K562 (cell line): ENCODE measurements at regions not wholly inside any gene's neighbourhood (a gene's known extent, or its start where the extent isn't known, plus 50 kb on each side); places are given as distances from the start of the nearest gene placed in this dataset.

Source experiments
- ASH1L ChIP-seq: fragments of 450-650 bp; IDR thresholded peaks from 2 replicates; pipeline ENCODE4 v1.6.1; 2018; ENCODE audit warnings: borderline replicate concordance, mild to moderate bottlenecking, low read depth; ENCODE audit not compliant: partially characterized antibody
- ATF7 ChIP-seq: fragments of 450-650 bp; IDR thresholded peaks from 2 replicates; pipeline ENCODE4 v1.7.1; 2014; ENCODE audit warnings: mild to moderate bottlenecking, moderate library complexity
- CBX3 ChIP-seq, 2 experiments: IDR thresholded peaks; 1 replicate in 1 of 2; 2 replicates in 1 of 2; pipeline ENCODE4 v1.6.1; 2012; ENCODE audit warnings: inconsistent platforms in 2 of 2, low read length in 2 of 2, borderline replicate concordance in 1 of 2, control low read depth in 1 of 2
- DDX20 ChIP-seq: fragments of 450-650 bp; IDR thresholded peaks from 2 replicates; pipeline ENCODE4 v1.6.1; 2016; ENCODE audit warnings: missing genetic modification characterization, low read depth, mild to moderate bottlenecking, missing compliant biosample characterization, moderate library complexity
- MAFK ChIP-seq: IDR thresholded peaks from 2 replicates; pipeline ENCODE4 v1.6.1; 2011; ENCODE audit warnings: low read length, improper control_type of control experiment
- NCOA4 ChIP-seq: fragments of 450-650 bp; IDR thresholded peaks from 2 replicates; pipeline ENCODE4 v1.6.1; 2018; ENCODE audit warnings: mild to moderate bottlenecking; ENCODE audit not compliant: partially characterized antibody
- ZNF57 ChIP-seq: fragments of 450-650 bp; formaldehyde crosslinking; IDR thresholded peaks from 2 replicates; pipeline ENCODE4 v1.4.0; 2020; ENCODE audit warnings: mild to moderate bottlenecking, moderate library complexity
- TF ChIP-seq, protein P1 (sequence below): sonication (generic); formaldehyde crosslinking; IDR thresholded peaks from 2 replicates; pipeline ENCODE4 v1.8.1; 2022; ENCODE audit warnings: missing genetic modification reagents
- TF ChIP-seq, protein P2 (sequence below), 3 experiments: IDR thresholded peaks in 2 of 3; conservative IDR thresholded peaks in 1 of 3; 2 replicates each; pipeline ENCODE4 v1.5.1; 2011 to 2012; ENCODE audit warnings: low read length in 3 of 3, mild to moderate bottlenecking in 3 of 3, control low read depth in 2 of 3, improper control_type of control experiment in 1 of 3, inconsistent platforms in 1 of 3, low read depth in 1 of 3, mixed read lengths in 1 of 3, moderate library complexity in 1 of 3; ENCODE audit not compliant: insufficient read depth in 2 of 3

DNA sequence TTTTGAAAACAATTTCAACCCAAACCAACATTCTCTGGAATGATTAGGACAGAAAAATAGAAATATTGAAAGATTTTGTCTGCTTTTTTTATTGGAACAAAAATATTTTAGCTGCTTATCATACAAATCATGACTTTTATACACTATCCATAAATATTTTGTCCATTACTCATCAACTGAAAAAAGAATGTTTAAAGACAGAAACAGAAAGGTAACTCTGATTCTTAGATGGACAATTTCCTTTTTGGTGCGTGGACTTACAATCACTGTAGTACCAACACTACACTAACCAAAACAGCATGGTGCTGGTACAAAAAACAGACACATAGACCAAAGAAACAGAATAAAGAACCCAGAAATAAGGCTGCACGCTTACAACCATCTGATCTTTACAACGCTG is 582.8 kb upstream of the CCDC54 start:
- TF ChIP-seq, protein P1, sequence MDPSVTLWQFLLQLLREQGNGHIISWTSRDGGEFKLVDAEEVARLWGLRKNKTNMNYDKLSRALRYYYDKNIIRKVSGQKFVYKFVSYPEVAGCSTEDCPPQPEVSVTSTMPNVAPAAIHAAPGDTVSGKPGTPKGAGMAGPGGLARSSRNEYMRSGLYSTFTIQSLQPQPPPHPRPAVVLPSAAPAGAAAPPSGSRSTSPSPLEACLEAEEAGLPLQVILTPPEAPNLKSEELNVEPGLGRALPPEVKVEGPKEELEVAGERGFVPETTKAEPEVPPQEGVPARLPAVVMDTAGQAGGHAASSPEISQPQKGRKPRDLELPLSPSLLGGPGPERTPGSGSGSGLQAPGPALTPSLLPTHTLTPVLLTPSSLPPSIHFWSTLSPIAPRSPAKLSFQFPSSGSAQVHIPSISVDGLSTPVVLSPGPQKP (CRISPR knock-in tag): no peak
- TF ChIP-seq DDX20 (tag): no peak
- TF ChIP-seq ATF7: no peak
- no peak for TF ChIP-seq ASH1L
- TF ChIP-seq ZNF57 (CRISPR knock-in tag): no peak
- TF ChIP-seq, protein P2, sequence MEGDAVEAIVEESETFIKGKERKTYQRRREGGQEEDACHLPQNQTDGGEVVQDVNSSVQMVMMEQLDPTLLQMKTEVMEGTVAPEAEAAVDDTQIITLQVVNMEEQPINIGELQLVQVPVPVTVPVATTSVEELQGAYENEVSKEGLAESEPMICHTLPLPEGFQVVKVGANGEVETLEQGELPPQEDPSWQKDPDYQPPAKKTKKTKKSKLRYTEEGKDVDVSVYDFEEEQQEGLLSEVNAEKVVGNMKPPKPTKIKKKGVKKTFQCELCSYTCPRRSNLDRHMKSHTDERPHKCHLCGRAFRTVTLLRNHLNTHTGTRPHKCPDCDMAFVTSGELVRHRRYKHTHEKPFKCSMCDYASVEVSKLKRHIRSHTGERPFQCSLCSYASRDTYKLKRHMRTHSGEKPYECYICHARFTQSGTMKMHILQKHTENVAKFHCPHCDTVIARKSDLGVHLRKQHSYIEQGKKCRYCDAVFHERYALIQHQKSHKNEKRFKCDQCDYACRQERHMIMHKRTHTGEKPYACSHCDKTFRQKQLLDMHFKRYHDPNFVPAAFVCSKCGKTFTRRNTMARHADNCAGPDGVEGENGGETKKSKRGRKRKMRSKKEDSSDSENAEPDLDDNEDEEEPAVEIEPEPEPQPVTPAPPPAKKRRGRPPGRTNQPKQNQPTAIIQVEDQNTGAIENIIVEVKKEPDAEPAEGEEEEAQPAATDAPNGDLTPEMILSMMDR (IDR thresholded peaks at IDR 0.05 in 2 of 3, conservative IDR thresholded peaks at IDR 0.05 in 1 of 3; ENCODE audit: insufficient read depth in 2 of 3, low read depth in 1 of 3, low read length in 3 of 3): no peak
- no peak for TF ChIP-seq MAFK
- no peak for TF ChIP-seq NCOA4
- no peak for TF ChIP-seq CBX3 (IDR thresholded peaks at IDR 0.05; ENCODE audit: borderline replicate concordance in 1 of 2, low read length in 2 of 2)
